Stomach (tissue), 8 donors: ENCODE measurements at regions not wholly inside any gene's neighbourhood (a gene's known extent, or its start where the extent isn't known, plus 50 kb on each side); places are given as distances from the start of the nearest gene placed in this dataset.

Experiments used
- DNase-seq, 2 donors: peaks; one replicate each; pipeline versions ENCODE4 v3.0.0 to v3.0.0-alpha.2; 2013 to 2019
- H3K27ac ChIP-seq, 5 donors: fragments of 200-600 bp in 4 of 5; sonication (generic) in 4 of 5; one replicate each; pipeline ENCODE4 v1.5.1; 2013 to 2019; ENCODE audit warnings: mild to moderate bottlenecking in 1 of 5, moderate library complexity in 1 of 5
- H3K27me3 ChIP-seq, 3 donors: fragments of 200-600 bp; sonication (generic); one replicate each; pipeline ENCODE4 v1.5.1; 2017 to 2019; ENCODE audit warnings: mixed run types in 1 of 3
- H3K36me3 ChIP-seq, 4 donors: fragments of 200-600 bp; sonication (generic); 1 replicate in 3 of 4; 2 replicates in 1 of 4; pipeline ENCODE4 v1.5.1; 2016 to 2019
- H3K4me1 ChIP-seq, 4 donors: fragments of 200-600 bp; sonication (generic); one replicate each; pipeline ENCODE4 v1.5.1; 2016 to 2019
- H3K4me3 ChIP-seq, 4 donors: fragments of 200-600 bp; sonication (generic) in 3 of 4; one replicate each; pipeline ENCODE4 v1.5.1; 2016 to 2019; ENCODE audit warnings: mild to moderate bottlenecking in 1 of 4
- H3K9me3 ChIP-seq, 4 donors: fragments of 200-600 bp; sonication (generic); one replicate each; pipeline ENCODE4 v1.5.1; 2016 to 2019
- EP300 ChIP-seq: sonication (generic); formaldehyde crosslinking; IDR thresholded peaks from one replicate; pipeline ENCODE4 v1.6.1; 2017; ENCODE audit warnings: antibody characterized with exemption
- POLR2A ChIP-seq, 4 donors: fragments of 450-650 bp; IDR thresholded peaks; one replicate each; pipeline ENCODE4 v1.6.1; 2016; ENCODE audit warnings: antibody characterized with exemption in 4 of 4, control low read depth in 2 of 4, mild to moderate bottlenecking in 1 of 4, moderate library complexity in 1 of 4
- POLR2AphosphoS5 ChIP-seq, 3 donors: sonication (generic); formaldehyde crosslinking; IDR thresholded peaks; one replicate each; pipeline ENCODE4 v1.6.1; 2016; ENCODE audit warnings: antibody characterized with exemption in 3 of 3
- WGBS, 5 donors: extraction: QIAGEN DNeasy Blood & Tissue Kit in 3 of 5; methylation state at CpG; one replicate each; pipeline versions ENCODE4 v1.1.5 to v1.1.7; 2013 to 2018; 5-methylcytosine and 5-hydroxymethylcytosine counted together
- intact Hi-C: fragments of 100-400 bp; cut with DNase I; formaldehyde crosslinking; loops from one replicate; pipeline ENCODE4 v1.15.1; 2023; ENCODE audit warnings: low total_unique reads
- TF ChIP-seq, protein P1 (sequence below), 7 experiments: fragments of 450-650 bp in 4 of 7; fragments of 200-600 bp in 3 of 7; sonication (generic) in 3 of 7; IDR thresholded peaks; one replicate each; pipeline ENCODE4 v1.5.1; 2016 to 2019; ENCODE audit warnings: antibody characterized with exemption in 7 of 7, control low read depth in 2 of 7, mild to moderate bottlenecking in 1 of 7
- donor health status: healthy with polysubstance abuse.
- donor health status: Bipolar disorder and iron deficiency.
- donor health status: healthy.

- WGBS, 5 donors = 71 to 84% (median 82%) methylated on average over 4 of the region's 4 CpGs
Observed at GRCh38 chr2:118536306-118536705, 311.1 kb downstream of the EN1 start.

DNA sequence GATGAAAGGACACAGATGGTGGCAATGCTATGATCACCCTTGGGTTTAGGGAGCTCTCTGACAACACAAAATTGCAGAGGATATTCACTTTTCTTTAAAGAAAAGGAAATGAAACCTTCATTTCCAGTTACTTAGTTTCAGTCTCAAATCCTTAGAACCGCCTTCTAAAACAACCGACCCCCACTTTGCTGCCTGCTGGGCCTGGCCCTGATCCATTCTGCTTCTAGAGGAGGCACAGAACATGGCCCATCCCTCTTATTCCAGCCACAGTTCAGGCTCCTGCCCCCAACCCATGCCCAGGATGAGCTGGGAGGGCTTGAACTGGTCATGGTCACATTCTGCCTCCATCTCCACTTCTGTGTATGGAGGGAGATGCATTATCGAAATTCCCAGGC is 311.6 kb downstream of the EN1 start:
- Histone ChIP-seq H3K36me3 (no peaks in the 10 kb centered on the region), H3K9me3 (no peaks in the 10 kb centered on the region), H3K4me1 (no peaks in the 10 kb centered on the region), H3K4me3 (no peak overlapping the region), H3K27me3 (peaks cover 0 to 4% (median 0%) of the 10 kb centered on the region in 3 donors), H3K27ac (no peak overlapping the region)
- 70 to 82% (median 79%) methylated on average over 3 of the region's 3 CpGs for WGBS, 5 donors
- intact Hi-C loops = no loop called here
- DNase-seq = no peak
- TF ChIP-seq EP300 (no peak), POLR2A (IDR thresholded peaks at IDR 0.05) (no peak), POLR2AphosphoS5 (IDR thresholded peaks at IDR 0.05) (no peak)
- TF ChIP-seq, protein P1, sequence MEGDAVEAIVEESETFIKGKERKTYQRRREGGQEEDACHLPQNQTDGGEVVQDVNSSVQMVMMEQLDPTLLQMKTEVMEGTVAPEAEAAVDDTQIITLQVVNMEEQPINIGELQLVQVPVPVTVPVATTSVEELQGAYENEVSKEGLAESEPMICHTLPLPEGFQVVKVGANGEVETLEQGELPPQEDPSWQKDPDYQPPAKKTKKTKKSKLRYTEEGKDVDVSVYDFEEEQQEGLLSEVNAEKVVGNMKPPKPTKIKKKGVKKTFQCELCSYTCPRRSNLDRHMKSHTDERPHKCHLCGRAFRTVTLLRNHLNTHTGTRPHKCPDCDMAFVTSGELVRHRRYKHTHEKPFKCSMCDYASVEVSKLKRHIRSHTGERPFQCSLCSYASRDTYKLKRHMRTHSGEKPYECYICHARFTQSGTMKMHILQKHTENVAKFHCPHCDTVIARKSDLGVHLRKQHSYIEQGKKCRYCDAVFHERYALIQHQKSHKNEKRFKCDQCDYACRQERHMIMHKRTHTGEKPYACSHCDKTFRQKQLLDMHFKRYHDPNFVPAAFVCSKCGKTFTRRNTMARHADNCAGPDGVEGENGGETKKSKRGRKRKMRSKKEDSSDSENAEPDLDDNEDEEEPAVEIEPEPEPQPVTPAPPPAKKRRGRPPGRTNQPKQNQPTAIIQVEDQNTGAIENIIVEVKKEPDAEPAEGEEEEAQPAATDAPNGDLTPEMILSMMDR (IDR thresholded peaks at IDR 0.05) = no peak

More at GRCh38 chr2:118536306-118536705, 311.1 kb downstream of the EN1 start:
- H3K27me3 ChIP-seq = peaks cover 0 to 4% (median 0%) of the 10 kb centered on the region in 3 donors
- no peaks in the 10 kb centered on the region for H3K9me3 ChIP-seq
- H3K4me3 ChIP-seq = no peak overlapping the region
- intact Hi-C loops = no loop called here
- H3K4me1 ChIP-seq = no peaks in the 10 kb centered on the region
- TF ChIP-seq EP300 (no peak), POLR2A (IDR thresholded peaks at IDR 0.05) (no peak), POLR2AphosphoS5 (IDR thresholded peaks at IDR 0.05) (no peak)
- TF ChIP-seq, protein P1 (IDR thresholded peaks at IDR 0.05) = no peak
- H3K36me3 ChIP-seq = no peaks in the 10 kb centered on the region
- H3K27ac ChIP-seq = no peak overlapping the region
- DNase-seq = no peak

GRCh38 chr2:118535171-118535817 is 312.2 kb downstream of the EN1 start:
- intact Hi-C loops = no loop called here
- Histone ChIP-seq H3K9me3 (no peaks in the 10 kb centered on the region), H3K36me3 (no peaks in the 10 kb centered on the region), H3K4me1 (no peaks in the 10 kb centered on the region), H3K4me3 (no peak overlapping the region), H3K27ac (no peak overlapping the region), H3K27me3 (peaks cover 0 to 4% (median 0%) of the 10 kb centered on the region in 3 donors)
- WGBS, 5 donors = 47 to 62% (median 57%) methylated on average over 7 of the region's 7 CpGs
- DNase-seq = no peak
- TF ChIP-seq POLR2AphosphoS5 (IDR thresholded peaks at IDR 0.05) (no peak), POLR2A (IDR thresholded peaks at IDR 0.05) (no peak), EP300 (no peak)
- TF ChIP-seq, protein P1 (IDR thresholded peaks at IDR 0.05) = no peak

GRCh38 chr2:118530976-118531375 is 316.5 kb downstream of the EN1 start:
- TF ChIP-seq POLR2AphosphoS5 (IDR thresholded peaks at IDR 0.05) (no peak), EP300 (no peak), POLR2A (IDR thresholded peaks at IDR 0.05) (no peak)
- TF ChIP-seq, protein P1 (IDR thresholded peaks at IDR 0.05) = no peak
- intact Hi-C loops = no loop called here
- WGBS, 5 donors = 46 to 53% (median 47%) methylated on average over 6 of the region's 6 CpGs

More at GRCh38 chr2:118530976-118531375, 316.5 kb downstream of the EN1 start:
- no peaks in the 10 kb centered on the region for H3K36me3 ChIP-seq
- H3K9me3 ChIP-seq = no peaks in the 10 kb centered on the region
- no peaks in the 10 kb centered on the region for H3K4me1 ChIP-seq
- no peak overlapping the region for H3K27ac ChIP-seq
- H3K27me3 ChIP-seq = peaks cover 0 to 11% (median 0%) of the 10 kb centered on the region in 3 donors
- no peak for DNase-seq
- H3K4me3 ChIP-seq = no peak overlapping the region
